Smooth muscle cell (in vitro differentiated cells): ENCODE measurements at regions not wholly inside any gene's neighbourhood (a gene's known extent, or its start where the extent isn't known, plus 50 kb on each side); places are given as distances from the start of the nearest gene placed in this dataset.

Source experiments
- DNase-seq: peaks from one replicate; lab custom pipeline; 2025; ENCODE audit not compliant: unreplicated experiment; lab: John Stamatoyannopoulos, UW
- H2AFZ ChIP-seq: fragments of 200-600 bp; sonication (generic); 2 replicates; pipeline ENCODE4 v1.6.0; 2016; ENCODE audit warnings: antibody characterized with exemption, low read depth, mild to moderate bottlenecking
- H3F3A ChIP-seq: fragments of 200-600 bp; sonication (generic); 2 replicates; pipeline ENCODE4 v1.6.0; 2017; ENCODE audit warnings: antibody characterized with exemption, low read depth
- H3K27ac ChIP-seq: fragments of 200-600 bp; sonication (generic); 2 replicates; pipeline ENCODE4 v1.5.1; 2016; ENCODE audit warnings: low read depth, mild to moderate bottlenecking
- H3K27me3 ChIP-seq: fragments of 200-600 bp; sonication (generic); 2 replicates; pipeline ENCODE4 v1.6.1; 2016; ENCODE audit warnings: low read depth, mild to moderate bottlenecking
- H3K36me3 ChIP-seq: fragments of 200-600 bp; sonication (generic); 2 replicates; pipeline ENCODE4 v1.5.1; 2016; ENCODE audit warnings: low read depth
- H3K4me1 ChIP-seq: fragments of 200-600 bp; sonication (generic); 2 replicates; pipeline ENCODE4 v1.5.1; 2016; ENCODE audit warnings: low read depth
- H3K4me2 ChIP-seq: fragments of 200-600 bp; sonication (generic); 2 replicates; pipeline ENCODE4 v1.6.0; 2016; ENCODE audit warnings: mild to moderate bottlenecking
- H3K4me3 ChIP-seq: fragments of 200-600 bp; sonication (generic); 2 replicates; pipeline ENCODE4 v1.5.1; 2016; ENCODE audit warnings: mild to moderate bottlenecking
- H3K79me2 ChIP-seq: fragments of 200-600 bp; sonication (generic); 2 replicates; pipeline ENCODE4 v1.6.0; 2016; ENCODE audit warnings: low read depth, mild to moderate bottlenecking
- H3K9ac ChIP-seq: fragments of 200-600 bp; sonication (generic); 2 replicates; pipeline ENCODE4 v1.6.0; 2016; ENCODE audit warnings: low read depth
- H3K9me3 ChIP-seq: fragments of 200-600 bp; sonication (generic); replicated peaks from 2 replicates; pipeline ENCODE4 v1.5.1; 2016; ENCODE audit warnings: low read depth
- H4K20me1 ChIP-seq: fragments of 200-600 bp; sonication (generic); 2 replicates; pipeline ENCODE4 v1.6.0; 2016; ENCODE audit warnings: low read depth
- WGBS: methylation state at CpG from one replicate; pipeline ENCODE4 v1.1.7; 2016; ENCODE audit warnings: low lambda C conversion rate; 5-methylcytosine and 5-hydroxymethylcytosine counted together
- TF ChIP-seq, protein P1 (sequence below): fragments of 200-600 bp; sonication (generic); IDR thresholded peaks from 2 replicates; pipeline ENCODE4 v1.5.1; 2017; ENCODE audit warnings: borderline replicate concordance, mild to moderate bottlenecking, antibody characterized with exemption; ENCODE audit not compliant: insufficient read depth, poor library complexity, severe bottlenecking

DNA sequence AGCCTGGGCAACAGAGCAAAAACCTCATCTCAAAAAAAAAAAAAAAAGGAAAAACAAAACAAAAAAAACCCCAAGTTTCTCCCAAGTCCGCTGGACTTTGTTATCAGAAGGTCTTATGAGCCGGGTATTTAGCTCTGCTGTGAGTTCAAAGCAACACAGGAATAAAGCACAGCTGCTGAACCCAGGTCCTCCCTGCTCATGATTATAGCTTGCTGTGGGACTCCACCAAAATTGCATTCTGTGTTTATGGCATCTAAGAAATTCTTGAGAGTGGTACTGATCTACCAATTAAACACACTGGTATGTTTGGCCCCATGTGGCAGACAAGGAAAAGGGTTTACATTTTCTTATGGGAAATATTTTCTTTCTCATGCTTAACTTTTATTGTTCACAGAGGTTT, 93.6 kb upstream of the NEDD9 start:
- H4K20me1 ChIP-seq = no peaks in the 10 kb centered on the region
- H2AFZ ChIP-seq = peak overlapping the region; percentile 47
- no peaks in the 10 kb centered on the region for H3K9me3 ChIP-seq
- H3F3A ChIP-seq = peaks cover 15% of the 10 kb centered on the region
- H3K36me3 ChIP-seq = no peaks in the 10 kb centered on the region
- peaks cover 22% of the 10 kb centered on the region for H3K4me1 ChIP-seq
- TF ChIP-seq, protein P1, sequence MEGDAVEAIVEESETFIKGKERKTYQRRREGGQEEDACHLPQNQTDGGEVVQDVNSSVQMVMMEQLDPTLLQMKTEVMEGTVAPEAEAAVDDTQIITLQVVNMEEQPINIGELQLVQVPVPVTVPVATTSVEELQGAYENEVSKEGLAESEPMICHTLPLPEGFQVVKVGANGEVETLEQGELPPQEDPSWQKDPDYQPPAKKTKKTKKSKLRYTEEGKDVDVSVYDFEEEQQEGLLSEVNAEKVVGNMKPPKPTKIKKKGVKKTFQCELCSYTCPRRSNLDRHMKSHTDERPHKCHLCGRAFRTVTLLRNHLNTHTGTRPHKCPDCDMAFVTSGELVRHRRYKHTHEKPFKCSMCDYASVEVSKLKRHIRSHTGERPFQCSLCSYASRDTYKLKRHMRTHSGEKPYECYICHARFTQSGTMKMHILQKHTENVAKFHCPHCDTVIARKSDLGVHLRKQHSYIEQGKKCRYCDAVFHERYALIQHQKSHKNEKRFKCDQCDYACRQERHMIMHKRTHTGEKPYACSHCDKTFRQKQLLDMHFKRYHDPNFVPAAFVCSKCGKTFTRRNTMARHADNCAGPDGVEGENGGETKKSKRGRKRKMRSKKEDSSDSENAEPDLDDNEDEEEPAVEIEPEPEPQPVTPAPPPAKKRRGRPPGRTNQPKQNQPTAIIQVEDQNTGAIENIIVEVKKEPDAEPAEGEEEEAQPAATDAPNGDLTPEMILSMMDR = no peak
- H3K27me3 ChIP-seq = no peaks in the 10 kb centered on the region
- no peaks in the 10 kb centered on the region for H3K79me2 ChIP-seq
- peak overlapping the region; percentile 18 for H3K9ac ChIP-seq
- 34% methylated on average over 2 of the region's 2 CpGs for WGBS
- no peak overlapping the region for H3K4me3 ChIP-seq
- DNase-seq = no peak
- peak overlapping the region; percentile 98 for H3K27ac ChIP-seq
- no peak overlapping the region for H3K4me2 ChIP-seq

- 81% methylated on average over 6 of the region's 6 CpGs for WGBS
- Histone ChIP-seq H3K36me3 (no peaks in the 10 kb centered on the region), H3K27ac (peak overlapping the region; percentile 59), H3K9me3 (no peaks in the 10 kb centered on the region), H3K9ac (no peak overlapping the region), H3K4me2 (peak overlapping the region; percentile 46), H3F3A (peaks cover 15% of the 10 kb centered on the region), H3K4me1 (peaks cover 12% of the 10 kb centered on the region), H3K4me3 (no peak overlapping the region), H3K79me2 (no peaks in the 10 kb centered on the region), H2AFZ (peak overlapping the region; percentile 57), H4K20me1 (no peaks in the 10 kb centered on the region), H3K27me3 (no peaks in the 10 kb centered on the region)
- TF ChIP-seq, protein P1 = no peak
- no peak for DNase-seq
Measured at GRCh38 chr6:11324453-11325015, 92.1 kb upstream of the NEDD9 start.

DNA sequence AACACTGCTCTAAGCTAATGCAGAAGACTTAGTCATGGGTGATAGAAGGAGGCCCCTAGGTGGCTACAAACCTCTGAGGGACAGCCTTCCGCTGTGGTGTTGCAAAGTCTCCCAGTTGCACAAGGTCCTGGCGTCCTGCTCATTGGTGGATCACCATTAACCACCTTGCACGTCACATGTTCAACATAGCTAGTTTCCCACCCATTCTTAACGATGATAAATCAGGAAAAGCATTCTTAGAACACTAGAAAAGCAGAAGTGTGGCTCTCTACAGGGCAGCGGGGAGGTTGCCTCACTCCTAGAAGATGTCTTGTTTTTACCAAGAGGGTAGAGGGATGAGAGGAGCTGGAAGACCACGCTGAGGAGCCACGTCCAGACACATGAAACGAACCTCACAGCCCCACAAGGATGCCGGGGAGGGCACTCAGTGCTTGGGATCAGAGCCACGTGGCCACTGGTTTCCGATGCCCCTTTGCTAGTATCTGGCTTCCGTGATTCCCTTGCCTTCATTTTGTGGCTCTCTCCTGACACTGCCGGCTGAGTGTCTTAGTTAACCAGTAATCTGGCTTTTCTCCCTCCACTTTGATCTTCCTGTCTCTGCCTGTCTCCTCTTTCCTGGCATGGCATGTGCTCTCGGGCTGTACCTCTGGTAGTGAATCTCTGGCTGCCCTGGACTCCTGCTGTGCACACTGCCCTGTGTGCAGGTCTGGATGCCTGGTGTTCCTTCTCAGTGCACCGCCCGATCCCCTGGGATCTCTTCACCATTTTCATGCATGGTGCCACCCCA, 91.4 kb upstream of the NEDD9 start:
- Histone ChIP-seq H3K4me2 (peak overlapping the region; percentile 46), H3K4me3 (no peak overlapping the region), H3K4me1 (peaks cover 16% of the 10 kb centered on the region), H3K79me2 (no peaks in the 10 kb centered on the region), H3K36me3 (no peaks in the 10 kb centered on the region), H4K20me1 (no peaks in the 10 kb centered on the region), H3F3A (peaks cover 21% of the 10 kb centered on the region), H3K9ac (no peak overlapping the region), H3K9me3 (no peaks in the 10 kb centered on the region), H2AFZ (no peak overlapping the region), H3K27me3 (no peaks in the 10 kb centered on the region), H3K27ac (peak overlapping the region; percentile 59)
- DNase-seq = no peak
- 82% methylated on average over 16 of the region's 16 CpGs for WGBS
- TF ChIP-seq, protein P1 = no peak
